Muscle of arm (tissue), 1 donor: ENCODE measurements at regions not wholly inside any gene's neighbourhood (a gene's known extent, or its start where the extent isn't known, plus 50 kb on each side); places are given as distances from the start of the nearest gene placed in this dataset.

Source experiments
- DNase-seq: peaks from one replicate; pipeline ENCODE4 v3.0.0-alpha.2; 2013

- peak; percentile 45 for DNase-seq
Observed at GRCh38 chr13:75050419-75051046, 431.4 kb downstream of the TBC1D4 start.

GRCh38 chr13:75049735-75050335 lies 432.1 kb downstream of the TBC1D4 start:
- DNase-seq: no peak

DNA sequence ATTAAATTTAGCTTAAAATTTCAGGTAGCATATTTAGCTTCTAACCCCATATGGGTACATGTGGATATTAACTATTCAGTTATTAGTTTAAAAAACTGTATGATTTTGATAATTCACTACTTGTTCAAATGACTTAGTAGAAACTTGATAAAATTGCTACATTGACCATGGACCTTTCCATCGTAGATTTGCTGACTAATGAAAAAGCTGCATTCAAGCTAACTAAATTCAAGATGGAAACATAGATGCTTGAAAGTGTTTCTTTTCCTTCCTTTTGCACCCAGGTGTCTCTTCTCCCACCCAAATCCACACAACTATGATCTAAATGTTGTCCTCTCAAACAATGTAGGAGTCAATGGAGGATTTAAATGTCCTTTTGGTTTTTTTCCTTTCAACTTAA lies 439.2 kb downstream of the TBC1D4 start:
- DNase-seq: no peak

DNA sequence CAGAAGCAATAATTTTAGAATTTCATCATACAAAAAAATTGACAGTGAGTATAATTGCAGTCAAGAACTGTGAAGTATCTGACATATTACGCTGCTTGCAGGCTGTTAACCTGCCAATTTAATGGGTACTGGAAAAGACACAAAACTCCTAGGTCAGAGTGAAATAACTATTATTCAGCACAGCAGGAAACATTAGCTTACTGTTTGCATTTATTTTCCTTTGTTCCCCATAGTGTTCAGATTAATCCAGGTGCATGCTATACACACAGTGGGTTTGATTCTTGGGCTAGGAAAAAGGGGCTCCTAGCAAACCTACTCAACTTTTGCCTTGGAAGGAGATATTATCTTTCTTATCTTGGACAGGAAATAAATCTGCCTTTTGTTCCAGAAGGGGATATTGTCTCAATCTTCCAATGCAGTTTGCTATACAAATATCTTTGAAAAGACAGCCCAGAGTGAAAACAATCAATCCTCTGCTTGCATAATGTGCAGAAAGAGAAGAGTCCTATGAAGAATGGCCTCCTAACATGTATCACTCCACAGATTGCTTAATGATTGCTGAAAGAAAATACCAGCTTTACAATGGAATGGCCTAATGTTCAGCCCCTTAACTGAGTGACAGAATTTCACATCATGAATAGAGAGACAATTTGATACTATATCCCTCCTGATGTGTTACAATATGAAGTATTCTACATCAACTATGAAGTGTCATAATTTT lies 443.4 kb downstream of the TBC1D4 start:
- DNase-seq: no peak

DNA sequence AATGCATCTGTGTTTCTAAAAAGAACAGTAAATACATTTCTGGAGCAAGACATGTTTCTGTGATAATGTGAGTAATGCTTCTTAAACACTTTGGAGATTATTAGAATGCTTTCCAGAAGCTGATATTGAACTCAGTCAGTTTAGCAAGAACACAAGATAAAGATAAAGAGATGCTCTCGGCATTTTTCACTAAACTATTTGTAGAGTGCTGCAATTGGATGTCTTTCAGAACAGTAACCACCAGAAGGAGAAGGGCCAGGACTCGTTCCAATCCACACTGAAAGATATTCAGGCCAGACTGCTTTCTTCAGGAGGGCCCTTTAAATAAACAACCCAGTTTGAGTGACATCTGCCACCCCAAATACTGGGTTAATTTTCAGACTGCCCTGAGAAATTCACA lies 456.0 kb downstream of the TBC1D4 start:
- no peak for DNase-seq

- no peak for DNase-seq
Observed at GRCh38 chr13:75024602-75025001, 457.4 kb downstream of the TBC1D4 start.

- no peak for DNase-seq
Observed at GRCh38 chr13:75023609-75024008, 458.4 kb downstream of the TBC1D4 start.

GRCh38 chr13:75021151-75021550 lies 460.8 kb downstream of the TBC1D4 start:
- DNase-seq: no peak

GRCh38 chr13:75016225-75016624 lies 465.7 kb downstream of the TBC1D4 start:
- DNase-seq: no peak

DNA sequence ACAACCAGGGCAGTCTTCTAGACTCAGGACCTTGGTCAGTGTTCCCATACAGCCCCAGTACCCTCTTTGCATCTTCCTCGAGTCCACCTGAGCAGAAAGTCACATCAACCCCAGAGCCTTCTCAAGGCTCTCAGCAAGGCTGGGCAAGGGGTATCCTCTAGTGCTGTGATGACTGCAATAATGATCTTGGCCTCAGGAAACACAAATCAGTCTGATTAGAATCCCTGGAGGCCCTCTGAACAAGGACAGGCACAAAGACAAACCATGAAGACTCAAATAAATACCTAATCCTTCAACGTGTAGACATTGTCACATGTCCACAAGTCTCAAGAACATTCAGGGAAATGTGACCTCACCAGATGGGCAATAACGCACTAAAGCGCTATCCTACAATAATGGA lies 468.2 kb downstream of the TBC1D4 start:
- no peak for DNase-seq

DNA sequence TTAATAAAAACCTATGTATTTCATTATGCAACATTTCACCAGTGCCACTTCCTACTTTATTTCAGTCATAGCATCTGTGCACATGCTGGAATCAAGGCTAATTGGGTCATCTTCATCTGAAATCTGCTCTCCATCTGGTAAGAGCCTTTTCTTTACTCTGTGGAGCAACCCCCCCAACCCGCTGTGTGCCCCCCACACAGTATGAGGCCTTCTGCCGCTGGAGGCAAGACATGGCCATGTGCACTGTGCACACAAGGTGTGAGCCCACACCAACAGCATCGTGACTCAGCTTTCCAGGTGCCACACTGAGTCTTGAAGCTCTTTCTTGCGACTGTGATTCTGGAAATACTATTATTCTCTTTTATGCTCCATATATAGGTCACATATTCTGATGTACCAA lies 471.0 kb downstream of the TBC1D4 start:
- no peak for DNase-seq

DNA sequence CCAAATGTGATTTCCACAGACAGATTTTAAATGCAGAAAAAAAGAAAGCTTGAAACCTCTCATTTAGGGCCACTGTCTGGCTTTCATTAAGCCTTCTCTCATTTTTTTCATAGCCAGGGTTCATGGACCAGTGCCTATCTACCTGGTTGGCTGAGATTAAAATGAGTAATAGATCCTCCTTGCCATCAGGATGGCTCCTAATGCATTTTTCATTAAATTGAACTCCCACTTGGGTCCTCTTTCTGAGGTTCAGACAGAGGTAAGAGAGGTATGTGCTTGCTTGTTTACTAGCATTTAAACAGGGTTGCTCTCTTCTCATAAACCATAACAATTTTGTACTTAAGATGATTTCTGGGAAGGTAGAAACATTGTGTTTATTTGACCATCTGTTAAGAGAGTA lies 473.0 kb downstream of the TBC1D4 start:
- no peak for DNase-seq

DNA sequence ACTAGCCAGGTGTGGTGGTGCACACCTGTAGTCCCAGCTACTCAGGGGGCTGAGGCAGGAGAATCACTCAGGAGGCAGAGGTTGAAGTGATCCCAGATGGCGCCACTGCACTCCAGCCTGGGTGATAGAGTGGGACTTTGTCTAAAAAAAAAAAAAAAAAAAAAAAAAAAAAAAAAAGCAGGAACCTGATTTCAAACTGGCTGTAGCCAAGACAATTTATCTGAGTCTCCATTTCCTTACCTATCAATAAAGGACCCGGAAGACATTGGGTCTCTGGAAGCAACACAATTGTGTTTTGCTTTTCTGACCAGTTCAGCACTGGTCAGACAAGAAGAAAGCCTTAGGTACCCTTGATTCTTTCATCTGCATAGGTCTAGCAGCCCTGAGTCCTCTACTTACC lies 491.0 kb downstream of the TBC1D4 start:
- DNase-seq: no peak

DNA sequence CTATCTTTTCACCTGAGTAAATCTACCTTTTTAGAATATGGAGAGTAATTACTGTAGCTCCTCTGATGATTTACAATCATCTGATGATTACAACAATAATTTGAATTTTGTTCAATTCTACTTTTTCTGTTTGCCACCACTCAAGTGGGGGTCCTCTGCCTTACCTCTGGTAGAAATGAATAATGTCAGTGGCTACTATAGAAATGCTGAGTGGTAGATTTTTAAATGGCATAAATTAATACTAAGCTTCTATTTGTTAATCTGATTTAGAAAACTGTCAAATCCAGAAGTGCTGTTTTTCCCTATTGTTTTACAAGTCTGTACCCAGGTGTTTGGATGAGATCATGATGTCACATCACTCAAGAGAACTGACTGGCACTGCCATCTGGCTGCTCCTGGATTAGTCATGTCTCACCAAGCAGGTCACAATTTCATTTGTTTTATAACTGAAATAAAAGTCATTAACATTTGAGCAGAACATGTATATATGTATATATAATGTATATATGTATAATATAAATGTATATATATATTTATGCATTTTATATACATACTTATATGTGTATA lies 494.8 kb downstream of the TBC1D4 start:
- no peak for DNase-seq

GRCh38 chr13:74986609-74987008 lies 495.4 kb downstream of the TBC1D4 start:
- DNase-seq: no peak

DNA sequence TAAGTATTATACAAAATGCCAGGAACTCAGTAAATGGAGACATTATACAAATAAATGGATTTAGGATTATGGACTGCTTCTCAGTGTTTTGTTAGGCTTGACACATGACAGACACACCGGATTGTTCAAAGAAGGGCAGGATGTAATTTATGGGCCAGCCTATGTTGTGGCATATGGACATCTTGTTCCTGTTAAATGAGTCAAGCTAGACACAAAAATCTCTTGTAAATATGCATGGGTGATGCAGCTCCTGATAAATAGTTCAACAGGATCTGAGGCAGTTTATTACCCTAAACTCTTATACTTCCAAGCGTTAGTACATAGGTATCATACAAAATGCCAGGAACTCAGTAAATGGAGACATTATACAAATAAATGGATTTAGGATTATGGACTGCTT lies 502.3 kb downstream of the TBC1D4 start:
- DNase-seq: no peak

DNA sequence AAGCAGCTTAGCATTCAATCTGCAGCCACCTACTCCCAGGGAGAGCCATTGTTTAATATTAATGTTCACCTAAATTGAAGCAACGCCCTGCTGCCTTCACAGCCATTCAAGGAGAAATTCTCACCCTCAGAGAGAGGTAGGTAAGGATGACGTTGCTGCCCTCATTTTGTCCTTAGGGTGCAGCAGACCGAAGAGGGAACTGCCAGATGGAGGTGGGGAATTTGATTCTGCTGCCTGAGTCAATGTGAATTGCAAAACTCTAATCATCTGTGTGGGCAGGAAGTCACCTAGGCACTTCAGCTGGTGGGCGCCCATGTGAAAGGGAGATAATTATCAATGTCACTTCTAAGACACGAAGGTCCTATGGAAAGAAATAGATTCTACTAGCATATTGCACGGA lies 503.4 kb downstream of the TBC1D4 start:
- DNase-seq: no peak

DNA sequence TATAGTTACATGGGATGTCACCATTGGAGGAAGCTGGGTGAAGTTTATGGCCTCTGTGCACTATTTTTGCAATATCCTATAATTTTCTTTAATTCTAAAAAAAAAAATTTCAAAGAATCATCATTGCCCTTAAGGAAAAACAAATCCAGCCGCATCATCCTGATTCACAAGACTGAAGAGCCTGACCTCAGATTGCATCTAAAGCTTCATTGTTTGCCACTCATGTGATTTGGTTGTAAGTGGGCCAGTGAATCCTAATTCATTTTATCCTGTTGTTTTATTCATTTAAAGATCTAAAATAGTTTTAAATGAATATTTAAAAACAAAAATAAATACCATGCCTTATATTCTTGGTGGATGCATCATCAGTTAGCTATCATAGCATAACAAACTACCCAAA lies 504.5 kb downstream of the TBC1D4 start:
- DNase-seq: no peak

GRCh38 chr13:74975111-74975510 lies 506.9 kb downstream of the TBC1D4 start:
- no peak for DNase-seq

GRCh38 chr13:74973935-74974879 lies 507.8 kb downstream of the TBC1D4 start:
- no peak for DNase-seq

- DNase-seq: no peak
Observed at GRCh38 chr13:74969419-74969818, 512.5 kb downstream of the TBC1D4 start.
